CD4-positive, alpha-beta T cell (primary cell): ENCODE measurements at regions not wholly inside any gene's neighbourhood (a gene's known extent, or its start where the extent isn't known, plus 50 kb on each side); places are given as distances from the start of the nearest gene placed in this dataset.
"Not testable (repeated sequence)": the region's sequence is repeated elsewhere in the genome, so short reads cannot be mapped to it uniquely, and the experiment has no call there.

ENCODE experiments used
- ATAC-seq: fragments of 200-7000 bp; cut with Tn5 transposase; one replicate; pipeline ENCODE4 v1.10.0; 2022; ENCODE audit warnings: mild to moderate bottlenecking; ENCODE audit not compliant: poor library complexity
- CTCF ChIA-PET: fragments of 350-600 bp; sonication (Branson Sonifier 250); formaldehyde crosslinking; loops from one replicate; lab custom pipeline; 2021; ENCODE audit warnings: antibody characterized with exemption, inconsistent platforms; lab: Charles Lee
- POLR2A ChIA-PET: fragments of 350-600 bp; sonication (Branson Sonifier 250); formaldehyde crosslinking; loops from one replicate; lab custom pipeline; 2021; ENCODE audit warnings: antibody characterized with exemption, inconsistent platforms; lab: Charles Lee
- DNase-seq, 14 experiments: peaks; one replicate each; pipeline ENCODE4 v3.0.0-alpha.2; 2013 to 2020; ENCODE audit warnings: mixed read lengths in 2 of 14
- H3K27ac ChIP-seq, 2 donors: one replicate each; pipeline versions ENCODE4 v1.5.1 to v1.7.0; 2013; ENCODE audit warnings: low read length in 2 of 2, low read depth in 1 of 2, mild to moderate bottlenecking in 1 of 2
- H3K27me3 ChIP-seq, 2 experiments: 1 replicate in 1 of 2; 2 replicates in 1 of 2; pipeline versions ENCODE4 v1.6.1 to v1.7.0; 2013; ENCODE audit warnings: low read length in 2 of 2, control low read depth in 1 of 2, mild to moderate bottlenecking in 1 of 2, moderate library complexity in 1 of 2; ENCODE audit not compliant: insufficient read depth in 2 of 2, control insufficient read depth in 1 of 2
- H3K36me3 ChIP-seq: one replicate; pipeline ENCODE4 v1.6.1; 2013; ENCODE audit warnings: low read length, control low read depth; ENCODE audit not compliant: insufficient read depth
- H3K4me1 ChIP-seq: one replicate; pipeline ENCODE4 v1.6.1; 2013; ENCODE audit warnings: low read length, control low read depth; ENCODE audit not compliant: insufficient read depth
- H3K4me3 ChIP-seq: one replicate; pipeline ENCODE4 v1.5.1; 2013; ENCODE audit warnings: mild to moderate bottlenecking, low read length, moderate library complexity
- H3K9me3 ChIP-seq, 2 experiments: 1 replicate in 1 of 2; 2 replicates in 1 of 2; pipeline versions ENCODE4 v1.6.1 to v1.7.0; 2013; ENCODE audit warnings: low read length in 2 of 2, mild to moderate bottlenecking in 2 of 2, control low read depth in 1 of 2, moderate library complexity in 1 of 2; ENCODE audit not compliant: control insufficient read depth in 1 of 2, insufficient read depth in 1 of 2
- H3K27ac Mint-ChIP-seq: one replicate; pipeline ENCODE4 v1.8.0; 2020; ENCODE audit warnings: mixed read lengths
- H3K27me3 Mint-ChIP-seq: one replicate; pipeline ENCODE4 v1.8.0; 2021; ENCODE audit warnings: mixed read lengths
- H3K36me3 Mint-ChIP-seq: one replicate; pipeline ENCODE4 v1.8.0; 2021; ENCODE audit warnings: low read depth, mixed read lengths
- H3K4me1 Mint-ChIP-seq: one replicate; pipeline ENCODE4 v1.8.0; 2021; ENCODE audit warnings: low read depth, mixed read lengths
- H3K4me3 Mint-ChIP-seq: one replicate; pipeline ENCODE4 v1.8.0; 2020; ENCODE audit warnings: mild to moderate bottlenecking, mixed read lengths
- H3K9me3 Mint-ChIP-seq: one replicate; pipeline ENCODE4 v1.8.0; 2020; ENCODE audit warnings: mixed read lengths
- CTCF ChIP-seq: fragments of 200-600 bp; IDR thresholded peaks from one replicate; pipeline ENCODE4 v1.8.0; 2022; ENCODE audit warnings: antibody characterized with exemption, mild to moderate bottlenecking
- intact Hi-C, 2 experiments: fragments of 100-400 bp; cut with DNase I in 1 of 2; cut with micrococcal nuclease in 1 of 2; formaldehyde crosslinking; loops; one replicate each; pipeline versions ENCODE4 v1.15.1 to v1.9.0; 2023 to 2025; cut with DNase I, micrococcal nuclease

- ATAC-seq, result no peak
- CTCF ChIA-PET, result no interaction called here
- H3K27ac Mint-ChIP-seq, result no peak overlapping the region
Observed at GRCh38 chr9:78144663-78145377, 91.1 kb upstream of the CEP78 start.

GRCh38 chr9:78144008-78144381 lies 91.9 kb upstream of the CEP78 start:
- peaks cover 7% of the 10 kb centered on the region for H3K9me3 Mint-ChIP-seq
- DNase-seq (no peak), ATAC-seq (no peak)
- no peak for TF ChIP-seq CTCF
- POLR2A ChIA-PET, result no interaction called here
- H3K4me1 Mint-ChIP-seq, result no peaks in the 10 kb centered on the region
- Histone ChIP-seq H3K27me3 (no peaks in the 10 kb centered on the region), H3K9me3 (peaks cover 0 to 3% of the 10 kb centered on the region in 2 experiments), H3K27ac (no peak overlapping the region), H3K4me3 (no peak overlapping the region), H3K4me1 (no peaks in the 10 kb centered on the region), H3K36me3 (no peaks in the 10 kb centered on the region)
- H3K27me3 Mint-ChIP-seq, result no peaks in the 10 kb centered on the region
- H3K36me3 Mint-ChIP-seq, result peaks cover 4% of the 10 kb centered on the region
- no peak overlapping the region for H3K4me3 Mint-ChIP-seq
- intact Hi-C loops, result no loop called here
- no peak overlapping the region for H3K27ac Mint-ChIP-seq
- CTCF ChIA-PET, result no interaction called here

More at GRCh38 chr9:78144663-78145377, 91.1 kb upstream of the CEP78 start:
- Mint-ChIP-seq H3K9me3 (peaks cover 7% of the 10 kb centered on the region), H3K27me3 (no peaks in the 10 kb centered on the region), H3K36me3 (peaks cover 4% of the 10 kb centered on the region), H3K4me1 (no peaks in the 10 kb centered on the region), H3K4me3 (no peak overlapping the region)
- DNase-seq, result no peak
- Histone ChIP-seq H3K36me3 (no peaks in the 10 kb centered on the region), H3K4me3 (no peak overlapping the region), H3K4me1 (no peaks in the 10 kb centered on the region), H3K27ac (no peak overlapping the region), H3K27me3 (no peaks in the 10 kb centered on the region), H3K9me3 (peaks cover 0 to 3% of the 10 kb centered on the region in 2 experiments)
- POLR2A ChIA-PET, result no interaction called here
- intact Hi-C loops, result no loop called here
- no peak for TF ChIP-seq CTCF

GRCh38 chr9:78143281-78144007 lies 92.4 kb upstream of the CEP78 start:
- no peak overlapping the region for H3K27ac ChIP-seq
- H3K4me3 ChIP-seq, result no peak overlapping the region
- H3K4me1 Mint-ChIP-seq, result no peaks in the 10 kb centered on the region
- CTCF ChIA-PET, result no interaction called here
- H3K27ac Mint-ChIP-seq, result no peak overlapping the region
- no peaks in the 10 kb centered on the region for H3K27me3 Mint-ChIP-seq
- H3K4me3 Mint-ChIP-seq, result no peak overlapping the region
- no peaks in the 10 kb centered on the region for H3K36me3 ChIP-seq
- H3K27me3 ChIP-seq, result no peaks in the 10 kb centered on the region
- no peak for ATAC-seq
- no peak for DNase-seq
- intact Hi-C loops, result no loop called here
- peaks cover 0 to 3% of the 10 kb centered on the region in 2 experiments for H3K9me3 ChIP-seq
- POLR2A ChIA-PET, result no interaction called here
- no peaks in the 10 kb centered on the region for H3K4me1 ChIP-seq
- peaks cover 7% of the 10 kb centered on the region for H3K9me3 Mint-ChIP-seq
- TF ChIP-seq CTCF, result no peak
- peaks cover 4% of the 10 kb centered on the region for H3K36me3 Mint-ChIP-seq

- H3K36me3 ChIP-seq, ATAC-seq, H3K9me3 ChIP-seq, H3K9me3 Mint-ChIP-seq, H3K4me1 ChIP-seq, CTCF ChIA-PET, H3K4me3 ChIP-seq, DNase-seq, H3K36me3 Mint-ChIP-seq, H3K27ac ChIP-seq, H3K27ac Mint-ChIP-seq, H3K4me1 Mint-ChIP-seq, POLR2A ChIA-PET, H3K27me3 ChIP-seq, H3K27me3 Mint-ChIP-seq, intact Hi-C loops, H3K4me3 Mint-ChIP-seq: not testable (repeated sequence)
Observed at GRCh38 chr9:78142264-78142663, 93.6 kb upstream of the CEP78 start.
